HG02973 (cell line): ENCODE measurements at regions not wholly inside any gene's neighbourhood (a gene's known extent, or its start where the extent isn't known, plus 50 kb on each side); places are given as distances from the start of the nearest gene placed in this dataset.
"Not testable (repeated sequence)": the region's sequence is repeated elsewhere in the genome, so short reads cannot be mapped to it uniquely, and the experiment has no call there.

Experiments used
- ATAC-seq: cut with Tn5 transposase; IDR thresholded peaks from one replicate; pipeline ENCODE4 v1.9.1; 2021; ENCODE audit warnings: moderate library complexity; ENCODE audit not compliant: unreplicated experiment

DNA sequence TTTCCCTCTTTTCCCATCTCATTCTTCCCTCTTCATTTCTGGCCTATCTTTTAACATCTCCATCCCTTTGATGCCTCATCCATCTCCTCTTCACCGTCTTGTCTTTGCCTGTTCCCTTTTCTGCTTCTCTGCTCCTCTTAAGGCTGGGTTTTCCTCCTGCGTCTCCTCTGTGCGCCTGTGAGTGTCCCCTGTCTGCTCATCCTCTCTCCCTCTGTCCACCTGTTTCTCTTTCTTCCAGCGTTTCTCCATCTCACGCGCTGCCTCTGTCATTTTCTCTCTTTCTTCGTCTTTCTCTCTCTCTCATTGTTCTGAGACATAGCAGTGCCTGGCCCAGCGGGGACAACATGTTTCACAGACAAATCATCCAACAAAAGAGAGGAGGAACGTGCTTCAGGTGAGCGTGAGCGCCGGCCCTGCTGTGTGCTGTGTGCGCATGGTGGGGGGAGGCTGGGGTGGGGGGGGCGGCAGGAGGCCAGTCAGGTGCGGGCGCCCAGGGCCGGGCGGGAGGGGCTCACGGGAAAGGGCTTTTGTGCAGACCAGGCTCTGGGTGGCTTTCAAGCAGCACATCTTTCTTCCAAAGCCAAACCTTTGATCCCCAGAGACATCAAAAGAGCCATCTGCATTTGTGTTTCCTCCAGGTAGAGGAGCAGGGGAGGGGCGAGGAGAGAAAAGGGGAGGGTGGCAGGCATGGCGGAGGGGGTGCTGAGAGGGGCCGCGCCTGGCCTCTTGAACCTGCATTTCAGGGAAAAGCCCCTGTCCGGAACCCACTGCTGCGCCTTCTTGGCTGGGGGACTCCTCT, 121.3 kb downstream of the VEGFA start:
- ATAC-seq: no peak

DNA sequence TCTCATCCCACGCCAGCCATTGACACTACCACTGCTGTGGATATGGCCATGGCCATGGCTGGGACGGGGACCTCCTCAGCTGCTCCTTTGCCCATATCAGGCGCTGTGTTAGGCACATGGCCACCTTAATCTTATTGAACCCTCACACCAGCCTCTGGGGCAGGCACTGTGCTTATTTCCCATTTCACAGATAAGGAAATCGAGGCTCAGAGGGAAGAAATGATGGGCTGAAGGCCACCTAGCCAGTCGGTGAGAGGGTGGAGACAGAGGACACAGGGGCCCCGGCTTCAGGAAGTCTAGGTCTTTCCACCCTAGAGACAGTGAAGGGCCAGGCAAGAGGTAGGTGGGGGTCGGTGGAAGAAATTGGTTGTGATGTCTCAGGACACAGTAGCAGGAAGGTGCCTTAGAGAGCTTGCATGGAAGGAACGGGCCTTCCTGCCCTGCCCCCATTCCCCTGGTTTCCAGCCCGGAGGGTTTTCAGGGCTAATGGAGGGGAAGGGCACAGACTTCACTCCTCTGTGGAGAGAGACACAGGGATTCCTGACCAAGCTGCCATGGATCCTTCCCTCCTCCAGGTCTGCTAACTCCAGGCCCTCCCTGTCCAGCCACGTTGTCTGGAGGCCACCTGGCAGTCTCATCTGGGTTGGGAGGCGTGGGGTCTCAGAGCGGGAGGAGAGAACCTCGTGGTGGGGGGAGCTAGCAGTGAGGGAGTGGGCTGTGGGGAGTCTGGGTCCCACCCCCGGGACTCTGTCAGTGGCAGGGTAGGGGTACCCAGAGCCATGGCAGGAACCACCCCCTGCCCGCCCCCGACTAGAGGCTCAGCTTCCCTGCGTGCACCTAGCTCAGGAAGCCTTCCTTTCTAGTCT, 120.4 kb downstream of the VEGFA start:
- ATAC-seq: no peak

DNA sequence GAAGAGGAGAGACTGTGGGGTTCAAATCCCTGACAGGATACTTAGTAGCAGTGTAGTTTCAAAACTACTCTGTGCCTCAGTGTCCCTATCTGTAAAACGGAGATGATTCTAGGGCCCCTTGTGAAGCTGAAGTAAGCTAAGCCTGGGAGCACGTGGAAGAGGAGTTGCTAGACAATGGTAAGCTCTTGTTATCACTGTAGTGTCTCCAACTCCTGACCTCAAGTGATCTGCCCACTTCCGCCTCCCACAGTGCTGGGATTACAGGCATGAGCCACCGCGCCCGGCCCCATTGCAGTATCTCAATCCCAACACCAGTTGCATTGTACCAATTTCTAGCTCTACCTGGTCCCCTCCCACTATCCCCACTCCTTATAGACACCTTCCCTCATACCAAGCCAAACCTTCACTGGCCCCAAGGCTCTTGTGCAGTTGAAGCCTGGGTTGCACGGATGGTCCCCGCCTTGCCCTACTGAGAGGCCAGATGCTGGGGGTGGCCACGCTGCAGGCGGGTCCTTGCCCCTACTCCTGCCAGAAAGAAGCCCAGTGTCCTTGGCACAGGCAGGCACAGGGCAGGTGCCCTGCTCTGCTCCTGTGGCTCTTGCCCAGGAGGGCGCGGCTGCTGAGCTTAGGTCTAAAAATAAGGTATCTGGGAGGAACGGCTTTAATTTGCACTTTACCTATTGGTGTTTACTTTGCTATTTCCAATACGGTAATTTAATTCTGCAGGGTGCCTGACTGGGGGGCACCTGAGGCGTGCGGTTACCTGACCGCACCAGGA, 118.1 kb downstream of the VEGFA start:
- no peak for ATAC-seq

GRCh38 chr6:43887340-43887858, 117.4 kb downstream of the VEGFA start:
- no peak for ATAC-seq

- no peak for ATAC-seq
Measured at GRCh38 chr6:43886717-43887339, 116.8 kb downstream of the VEGFA start.

GRCh38 chr6:43886067-43886461, 116.1 kb downstream of the VEGFA start:
- no peak for ATAC-seq

- ATAC-seq: no peak
Measured at GRCh38 chr6:43885399-43886066, 115.5 kb downstream of the VEGFA start.

- ATAC-seq: no peak
Measured at GRCh38 chr6:43884652-43885022, 114.6 kb downstream of the VEGFA start.

DNA sequence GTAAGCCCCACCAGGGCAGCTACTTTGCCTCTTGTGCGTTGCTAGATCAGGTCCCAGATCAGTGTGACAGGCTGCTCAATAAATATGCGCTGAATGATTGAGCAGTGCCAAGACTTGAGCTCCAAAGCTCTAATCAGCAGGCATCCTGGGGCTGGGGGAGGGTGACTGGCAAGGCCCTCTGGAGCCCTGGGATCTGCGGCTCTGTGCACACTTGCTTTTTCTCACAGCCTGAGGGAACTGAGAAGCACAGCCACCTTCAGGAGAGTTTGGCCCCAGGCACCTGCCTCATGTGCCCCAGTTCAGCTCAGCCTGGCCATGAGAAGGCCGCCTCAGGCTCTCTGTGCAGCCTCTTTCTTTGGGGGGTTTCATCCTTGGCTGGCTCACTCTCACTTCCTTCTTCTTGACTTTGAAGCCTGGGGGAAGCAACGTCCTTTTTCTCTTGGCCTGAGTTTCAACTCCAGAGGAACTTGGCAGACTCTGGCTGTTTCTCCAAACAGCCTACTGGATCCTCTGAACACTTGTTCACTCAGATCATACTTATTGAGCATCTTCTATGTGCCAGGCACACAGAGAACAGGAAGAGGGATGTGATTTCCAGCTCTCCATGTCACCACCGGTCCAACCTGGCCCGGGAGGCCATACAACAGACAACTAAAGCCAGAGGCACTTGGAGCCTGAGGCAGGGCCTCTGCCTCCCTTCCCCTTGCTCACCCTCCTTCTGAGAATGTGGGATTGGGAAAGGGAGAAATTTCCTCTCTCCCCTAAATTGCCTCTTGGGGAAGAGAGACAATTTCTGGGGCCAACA, 114.0 kb downstream of the VEGFA start:
- no peak for ATAC-seq

GRCh38 chr6:43882690-43883448, 112.9 kb downstream of the VEGFA start:
- not testable (repeated sequence) for ATAC-seq

DNA sequence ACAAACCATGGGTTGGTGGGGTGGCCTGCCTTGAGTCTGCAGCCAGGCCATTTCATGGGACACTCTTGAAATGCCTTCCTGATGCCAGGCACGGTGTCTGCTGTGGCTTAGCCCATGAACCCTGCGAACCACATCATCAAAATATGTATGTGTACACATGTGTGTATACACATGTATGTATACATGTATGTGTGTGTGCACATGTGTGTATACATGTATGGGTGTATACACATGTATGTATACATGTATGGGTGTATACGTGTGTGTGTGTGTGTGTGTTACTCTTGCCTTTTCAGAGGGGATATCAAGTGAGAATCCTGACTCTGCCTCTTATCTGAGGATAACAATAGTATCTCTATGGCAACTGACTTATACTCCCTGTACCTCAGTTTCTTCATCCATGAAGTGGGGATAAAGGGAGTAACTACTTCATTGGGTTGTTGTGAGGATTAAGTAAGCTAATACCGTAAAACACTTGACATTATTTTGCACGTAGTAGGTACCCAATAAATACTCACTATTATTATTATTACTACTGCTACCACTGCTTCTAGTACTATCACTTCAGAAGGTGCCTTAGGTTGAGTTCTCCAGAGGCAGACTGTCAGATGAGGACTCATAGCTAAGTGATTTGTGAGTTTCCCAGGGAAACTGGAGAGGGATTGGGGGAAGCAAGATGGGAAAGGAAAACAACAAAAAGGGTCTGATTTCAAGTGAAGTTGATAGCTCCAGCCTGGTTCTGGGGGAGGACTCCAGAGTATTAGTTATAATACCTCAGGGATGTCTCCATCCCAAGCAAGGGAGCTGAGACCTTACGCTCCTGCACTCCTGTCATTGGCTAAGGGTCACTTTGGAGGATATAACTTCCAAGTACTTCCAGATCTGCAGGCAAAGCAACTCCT, 110.5 kb downstream of the VEGFA start:
- ATAC-seq: no peak

GRCh38 chr6:43879722-43880121, 109.7 kb downstream of the VEGFA start:
- ATAC-seq: no peak

DNA sequence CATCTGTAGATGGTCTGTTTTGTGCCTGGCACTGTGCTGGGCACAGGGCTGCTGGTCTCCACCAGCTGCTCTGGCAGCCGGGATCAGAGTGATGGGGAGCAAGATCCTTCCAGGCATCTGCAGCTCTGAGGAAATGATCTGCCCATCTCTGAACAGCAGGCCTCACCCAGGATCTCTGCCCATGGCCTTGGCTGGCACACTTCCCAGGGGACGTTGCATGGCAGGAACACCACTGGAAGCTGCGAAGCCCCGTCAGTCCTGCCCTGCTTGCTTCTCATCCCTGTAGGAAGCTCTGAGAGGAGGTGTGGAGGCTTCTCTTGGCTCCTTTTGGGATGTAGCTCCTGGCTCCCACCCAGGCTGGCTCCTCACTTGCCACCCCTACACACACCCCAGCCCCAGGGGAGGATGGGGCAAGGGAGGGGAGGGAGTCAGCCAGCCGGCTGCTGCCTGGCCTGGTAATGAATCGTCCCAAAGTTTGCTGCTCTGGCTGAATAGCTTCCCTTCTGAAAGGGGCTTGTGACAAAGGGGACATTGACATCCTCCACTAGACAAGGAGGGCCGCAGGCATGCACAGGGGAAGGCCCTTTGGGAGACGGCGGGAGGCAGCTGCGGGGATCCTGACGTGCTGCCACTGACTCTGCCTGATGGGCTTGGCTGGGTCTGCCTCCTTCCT, 108.9 kb downstream of the VEGFA start:
- ATAC-seq: no peak

DNA sequence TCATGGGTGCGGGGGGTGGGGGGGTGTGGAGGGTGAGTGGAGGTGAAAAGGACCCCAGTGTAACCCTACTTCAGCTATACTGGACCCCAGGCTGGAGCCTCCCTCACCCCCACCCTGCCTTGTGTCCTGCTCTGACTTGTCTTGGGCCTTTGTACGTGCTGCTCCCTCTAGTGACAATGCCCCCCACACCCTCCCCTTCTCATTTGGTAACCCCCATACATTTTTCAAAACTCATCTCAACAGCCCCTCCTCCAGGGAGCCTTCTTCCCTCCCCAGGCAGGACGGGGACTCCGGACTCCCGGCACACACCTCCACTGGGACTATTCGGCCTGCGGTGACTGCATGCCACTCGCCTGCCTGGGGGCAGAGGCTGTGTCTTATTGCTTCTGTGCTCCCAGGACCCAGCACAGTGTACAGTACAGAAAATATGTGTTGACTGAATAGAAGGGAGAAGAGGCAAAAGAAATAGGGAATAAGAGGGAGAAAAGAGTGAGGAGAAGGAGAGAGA, 108.2 kb downstream of the VEGFA start:
- ATAC-seq: no peak

DNA sequence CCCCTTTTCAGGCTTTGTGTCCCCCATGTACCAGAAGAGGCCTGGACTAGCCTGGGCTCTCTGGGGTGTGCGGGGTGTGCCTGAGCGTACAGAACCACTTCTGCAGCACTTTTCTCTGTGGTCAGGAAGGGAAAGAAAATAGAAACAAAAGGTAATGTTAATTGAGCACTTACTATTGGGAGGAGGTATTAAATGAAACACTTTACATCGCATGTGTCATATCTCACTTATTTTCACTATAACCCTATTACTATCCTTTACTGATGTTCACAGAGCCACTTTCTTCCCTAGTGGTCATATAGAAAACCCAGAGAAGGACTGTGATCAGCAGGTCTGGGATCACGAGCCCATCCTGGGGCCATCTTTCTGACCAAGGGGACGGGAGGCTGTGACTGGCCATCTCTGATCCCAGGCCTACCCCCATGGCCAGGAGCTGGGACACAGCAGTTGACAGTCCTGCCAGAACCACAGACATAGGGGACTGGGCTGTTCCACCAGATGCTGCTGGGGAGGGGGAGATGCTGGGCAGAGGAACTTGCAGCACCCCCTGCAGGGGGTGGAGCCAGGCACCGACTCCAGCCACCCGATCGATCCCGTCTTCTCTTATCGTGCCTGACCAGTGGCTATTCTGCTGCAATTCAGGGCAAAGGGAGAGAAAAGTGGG, 107.6 kb downstream of the VEGFA start:
- ATAC-seq: no peak

- ATAC-seq: no peak
Measured at GRCh38 chr6:43877036-43877435, 107.0 kb downstream of the VEGFA start.
